ENCODE measurements at regions not wholly inside any gene's neighbourhood (a gene's known extent, or its start where the extent isn't known, plus 50 kb on each side); places are given as distances from the start of the nearest gene placed in this dataset.
"Not testable (repeated sequence)": the region's sequence is repeated elsewhere in the genome, so short reads cannot be mapped to it uniquely, and the experiment has no call there.

DNA sequence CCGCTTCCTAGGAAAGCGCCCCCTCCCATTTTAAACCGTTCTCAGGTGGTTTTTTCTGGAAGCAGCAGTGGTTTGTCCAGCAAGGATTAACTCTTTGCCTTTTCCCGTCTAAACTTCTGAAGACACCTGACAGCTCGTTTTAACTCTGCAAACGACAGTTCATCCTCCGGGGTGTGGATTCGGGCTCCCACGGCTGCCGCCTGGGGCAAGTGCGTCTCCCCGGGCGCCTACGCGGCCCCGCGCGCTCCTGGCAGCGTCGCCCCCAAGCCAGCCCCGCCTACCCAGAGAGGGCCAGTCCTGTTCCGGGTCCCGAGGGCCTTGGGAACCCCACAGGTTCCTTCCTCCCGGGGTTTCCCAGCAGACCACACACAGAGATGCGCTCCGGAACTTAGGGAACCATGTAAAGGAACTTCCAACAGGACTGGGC, 54.4 kb downstream of the PRR18 start:
- WGBS (ENCODE audit: insufficient coverage): 0% methylated on average over 24 of the region's 26 CpGs
- no peaks in the 10 kb centered on the region for H3K9me3 ChIP-seq (ENCODE audit: control extremely low read depth in 1 of 5, control insufficient read depth in 4 of 5, insufficient read depth in 2 of 5, low read depth in 1 of 5, low read length in 4 of 5)
- peak overlapping the region in 1 of 2 experiments; percentile 66 for H3K27ac ChIP-seq (ENCODE audit: insufficient read depth in 1 of 2, low read depth in 1 of 2, low read length in 2 of 2, poor library complexity in 1 of 2, severe bottlenecking in 2 of 2)
- DNase-seq: peak in 2 of 3 donors; percentile 29 to 59
- H3K4me3 ChIP-seq (ENCODE audit: control insufficient read depth in 1 of 7, extremely low read depth in 1 of 7, insufficient read depth in 4 of 7, low read depth in 2 of 7, low read length in 6 of 7): peak overlapping the region; percentile 35 to 86 (median 69)
- no peaks in the 10 kb centered on the region for H3K27me3 ChIP-seq (replicated peaks in 2 of 5; ENCODE audit: control insufficient read depth in 4 of 5, insufficient read depth in 5 of 5, low read length in 4 of 5)
- H3K36me3 ChIP-seq (ENCODE audit: control insufficient read depth in 4 of 4, insufficient read depth in 4 of 4, low read length in 3 of 4): no peaks in the 10 kb centered on the region
- peaks cover 19 to 42% (median 34%) of the 10 kb centered on the region in 4 experiments for H3K4me1 ChIP-seq (ENCODE audit: control extremely low read depth in 1 of 4, control insufficient read depth in 4 of 4, insufficient read depth in 4 of 4, low read length in 3 of 4)
- POLR2A ChIA-PET: interaction anchor here (1.4 kb wide), 1 partner anchor 10 kb away, joined by 5 read pairs; no protein-coding TSS in a partner anchor
- CTCF ChIA-PET: interaction anchor here (0.6 to 1.6 kb wide), 7 partner anchors 10 to 834 kb away, joined by 3 to 5 read pairs (median 4); no protein-coding TSS in a partner anchor

DNA sequence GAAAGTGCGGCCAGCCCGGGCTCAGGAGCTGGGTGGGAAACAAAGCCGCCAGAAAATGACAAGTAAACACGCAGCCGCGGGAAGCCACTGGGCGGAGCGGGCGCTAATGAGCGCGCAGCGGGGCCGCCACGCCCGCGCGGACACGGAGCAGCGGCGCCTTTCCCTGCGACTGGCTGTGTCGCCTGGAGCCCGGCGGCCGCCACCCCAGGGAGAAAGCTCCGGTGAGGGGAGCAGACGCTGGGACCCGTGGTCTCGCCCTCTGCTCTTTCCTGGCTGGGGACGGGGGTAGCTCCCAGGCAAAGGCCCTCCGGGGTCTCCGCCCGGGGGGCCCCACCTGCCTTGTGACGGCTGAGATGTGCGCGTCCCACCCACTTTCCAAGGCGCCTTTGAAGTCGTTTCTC, 54.9 kb downstream of the PRR18 start:
- peak; percentile 46 to 70 (median 49) for DNase-seq
- ChIA-PET CTCF (interaction anchor here (0.6 to 1.6 kb wide), 7 partner anchors 11 to 834 kb away, joined by 3 to 5 read pairs (median 4); no protein-coding TSS in a partner anchor), POLR2A (interaction anchor here (0.6 to 1.4 kb wide), 2 partner anchors 9 to 210 kb away, joined by 3 to 5 read pairs; no protein-coding TSS in a partner anchor)
- H3K27ac ChIP-seq (ENCODE audit: insufficient read depth in 1 of 2, low read depth in 1 of 2, low read length in 2 of 2, poor library complexity in 1 of 2, severe bottlenecking in 2 of 2): peak overlapping the region in 1 of 2 experiments; percentile 66
- H3K36me3 ChIP-seq (ENCODE audit: control insufficient read depth in 4 of 4, insufficient read depth in 4 of 4, low read length in 3 of 4): no peaks in the 10 kb centered on the region
- H3K4me3 ChIP-seq (ENCODE audit: control insufficient read depth in 1 of 7, extremely low read depth in 1 of 7, insufficient read depth in 4 of 7, low read depth in 2 of 7, low read length in 6 of 7): peak overlapping the region; percentile 35 to 86 (median 69)
- WGBS (ENCODE audit: insufficient coverage): 0% methylated on average over 26 of the region's 38 CpGs
- H3K27me3 ChIP-seq (replicated peaks in 2 of 5; ENCODE audit: control insufficient read depth in 4 of 5, insufficient read depth in 5 of 5, low read length in 4 of 5): no peaks in the 10 kb centered on the region
- H3K9me3 ChIP-seq (ENCODE audit: control extremely low read depth in 1 of 5, control insufficient read depth in 4 of 5, insufficient read depth in 2 of 5, low read depth in 1 of 5, low read length in 4 of 5): no peaks in the 10 kb centered on the region
- H3K4me1 ChIP-seq (ENCODE audit: control extremely low read depth in 1 of 4, control insufficient read depth in 4 of 4, insufficient read depth in 4 of 4, low read length in 3 of 4): peaks cover 14 to 37% (median 29%) of the 10 kb centered on the region in 4 experiments

DNA sequence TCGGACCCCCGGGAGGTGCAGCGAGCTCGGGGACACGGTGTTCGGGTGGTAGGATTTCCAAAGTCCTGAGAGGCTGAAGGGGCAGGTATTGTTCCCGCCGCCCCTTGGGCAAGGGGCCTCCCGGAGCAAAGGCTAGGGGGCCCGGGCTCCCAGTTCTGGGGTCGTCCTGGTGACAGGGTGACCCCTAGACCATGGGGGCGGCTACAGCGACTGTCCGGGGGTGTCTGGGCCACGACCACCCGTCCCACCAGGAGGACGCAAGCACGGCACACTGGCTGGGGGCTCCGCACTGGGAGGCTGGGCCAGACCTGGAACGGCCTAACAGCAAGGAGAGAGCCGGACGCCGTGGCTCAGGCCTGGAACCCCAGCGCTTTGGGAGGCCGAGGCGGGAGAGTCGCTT, 55.6 kb downstream of the PRR18 start:
- CTCF ChIA-PET: interaction anchor here (0.7 to 1.6 kb wide), 3 partner anchors 15 to 22 kb away, joined by 3 to 4 read pairs (median 4); no protein-coding TSS in a partner anchor
- POLR2A ChIA-PET: interaction anchor here (0.6 to 1.4 kb wide), 2 partner anchors 8 to 211 kb away, joined by 3 to 5 read pairs; no protein-coding TSS in a partner anchor
- no peaks in the 10 kb centered on the region for H3K27me3 ChIP-seq (replicated peaks in 2 of 5; ENCODE audit: control insufficient read depth in 4 of 5, insufficient read depth in 5 of 5, low read length in 4 of 5)

DNA sequence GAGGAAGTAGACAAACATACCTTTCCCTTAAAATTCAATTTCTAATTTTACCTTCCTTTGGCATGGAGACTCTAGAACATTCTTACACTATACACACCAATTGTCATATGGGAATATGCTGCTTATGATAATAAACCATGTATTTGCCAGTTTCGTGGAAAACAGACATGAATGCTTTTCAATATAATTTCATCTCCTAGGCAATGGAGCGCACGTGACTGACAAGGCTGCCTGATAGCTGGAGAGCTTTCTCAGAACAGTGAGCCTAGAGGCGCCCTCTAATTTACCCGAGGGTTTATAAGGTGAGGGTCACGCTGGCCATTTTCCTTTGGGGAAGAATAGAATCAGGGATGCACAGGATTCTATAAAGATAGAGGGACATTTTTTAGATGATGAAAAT, 56.5 kb downstream of the PRR18 start:
- ChIA-PET POLR2A (no interaction called here), CTCF (interaction anchor here (1.1 to 1.5 kb wide), 3 partner anchors 16 to 33 kb away, joined by 3 to 6 read pairs (median 3); no protein-coding TSS in a partner anchor)
- Histone ChIP-seq H3K27me3 (replicated peaks in 2 of 5; ENCODE audit: control insufficient read depth in 4 of 5, insufficient read depth in 5 of 5, low read length in 4 of 5) (no peaks in the 10 kb centered on the region), H3K36me3 (ENCODE audit: control insufficient read depth in 4 of 4, insufficient read depth in 4 of 4, low read length in 3 of 4) (no peaks in the 10 kb centered on the region), H3K4me1 (ENCODE audit: control extremely low read depth in 1 of 4, control insufficient read depth in 4 of 4, insufficient read depth in 4 of 4, low read length in 3 of 4) (peaks cover 12 to 27% (median 21%) of the 10 kb centered on the region in 4 experiments), H3K9me3 (ENCODE audit: control extremely low read depth in 1 of 5, control insufficient read depth in 4 of 5, insufficient read depth in 2 of 5, low read depth in 1 of 5, low read length in 4 of 5) (no peaks in the 10 kb centered on the region), H3K27ac (ENCODE audit: insufficient read depth in 1 of 2, low read depth in 1 of 2, low read length in 2 of 2, poor library complexity in 1 of 2, severe bottlenecking in 2 of 2) (no peak overlapping the region), H3K4me3 (ENCODE audit: control insufficient read depth in 1 of 7, extremely low read depth in 1 of 7, insufficient read depth in 4 of 7, low read depth in 2 of 7, low read length in 6 of 7) (peak overlapping the region in 1 of 7 experiments; percentile 3)
- WGBS (ENCODE audit: insufficient coverage): 54% methylated on average over 4 of the region's 6 CpGs
- DNase-seq: peak in 1 of 3 donors; percentile 29

More for the DNA sequence above, 55.6 kb downstream of the PRR18 start:
- Histone ChIP-seq H3K9me3 (ENCODE audit: control extremely low read depth in 1 of 5, control insufficient read depth in 4 of 5, insufficient read depth in 2 of 5, low read depth in 1 of 5, low read length in 4 of 5) (no peaks in the 10 kb centered on the region), H3K4me3 (ENCODE audit: control insufficient read depth in 1 of 7, extremely low read depth in 1 of 7, insufficient read depth in 4 of 7, low read depth in 2 of 7, low read length in 6 of 7) (peak overlapping the region in 3 of 7 experiments; percentile 62 to 77 (median 77)), H3K4me1 (ENCODE audit: control extremely low read depth in 1 of 4, control insufficient read depth in 4 of 4, insufficient read depth in 4 of 4, low read length in 3 of 4) (peaks cover 12 to 30% (median 22%) of the 10 kb centered on the region in 4 experiments), H3K27ac (ENCODE audit: insufficient read depth in 1 of 2, low read depth in 1 of 2, low read length in 2 of 2, poor library complexity in 1 of 2, severe bottlenecking in 2 of 2) (no peak overlapping the region), H3K36me3 (ENCODE audit: control insufficient read depth in 4 of 4, insufficient read depth in 4 of 4, low read length in 3 of 4) (no peaks in the 10 kb centered on the region)
- no peak for DNase-seq
- WGBS (ENCODE audit: insufficient coverage): 96% methylated on average over 25 of the region's 27 CpGs

DNA sequence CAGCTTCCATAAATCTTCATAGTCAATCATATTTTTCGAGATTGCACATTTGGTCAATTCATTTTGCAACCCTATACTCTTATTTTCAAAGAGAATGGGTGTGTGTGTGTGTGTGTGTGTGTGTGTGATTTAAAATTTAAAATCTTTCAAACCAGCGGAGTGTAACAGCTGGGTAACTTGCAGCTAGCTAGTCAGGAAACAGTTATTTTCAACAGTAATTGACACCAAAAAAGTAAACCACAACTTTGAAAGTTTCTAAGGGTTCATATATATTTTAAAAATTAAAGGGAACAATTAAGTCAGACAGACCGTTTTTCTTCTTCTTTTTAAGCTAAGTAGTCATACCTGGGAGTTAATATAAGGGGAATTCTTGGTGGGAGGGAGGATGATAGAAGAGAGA, 57.0 kb downstream of the PRR18 start:
- Histone ChIP-seq H3K36me3 (ENCODE audit: control insufficient read depth in 4 of 4, insufficient read depth in 4 of 4, low read length in 3 of 4) (no peaks in the 10 kb centered on the region), H3K27me3 (replicated peaks in 2 of 5; ENCODE audit: control insufficient read depth in 4 of 5, insufficient read depth in 5 of 5, low read length in 4 of 5) (no peaks in the 10 kb centered on the region), H3K4me3 (ENCODE audit: control insufficient read depth in 1 of 7, extremely low read depth in 1 of 7, insufficient read depth in 4 of 7, low read depth in 2 of 7, low read length in 6 of 7) (peak overlapping the region in 1 of 7 experiments; percentile 3), H3K27ac (ENCODE audit: insufficient read depth in 1 of 2, low read depth in 1 of 2, low read length in 2 of 2, poor library complexity in 1 of 2, severe bottlenecking in 2 of 2) (no peak overlapping the region), H3K9me3 (ENCODE audit: control extremely low read depth in 1 of 5, control insufficient read depth in 4 of 5, insufficient read depth in 2 of 5, low read depth in 1 of 5, low read length in 4 of 5) (no peaks in the 10 kb centered on the region), H3K4me1 (ENCODE audit: control extremely low read depth in 1 of 4, control insufficient read depth in 4 of 4, insufficient read depth in 4 of 4, low read length in 3 of 4) (peaks cover 12 to 27% (median 21%) of the 10 kb centered on the region in 4 experiments)
- POLR2A ChIA-PET: no interaction called here
- CTCF ChIA-PET: interaction anchor here (0.9 to 1.5 kb wide), 5 partner anchors 16 to 34 kb away, joined by 3 to 6 read pairs (median 3); no protein-coding TSS in a partner anchor
- peak in 2 of 3 donors; percentile 55 to 75 for DNase-seq
- no CpG with 5 or more reads among the region's 3 CpGs for WGBS (ENCODE audit: insufficient coverage)

DNA sequence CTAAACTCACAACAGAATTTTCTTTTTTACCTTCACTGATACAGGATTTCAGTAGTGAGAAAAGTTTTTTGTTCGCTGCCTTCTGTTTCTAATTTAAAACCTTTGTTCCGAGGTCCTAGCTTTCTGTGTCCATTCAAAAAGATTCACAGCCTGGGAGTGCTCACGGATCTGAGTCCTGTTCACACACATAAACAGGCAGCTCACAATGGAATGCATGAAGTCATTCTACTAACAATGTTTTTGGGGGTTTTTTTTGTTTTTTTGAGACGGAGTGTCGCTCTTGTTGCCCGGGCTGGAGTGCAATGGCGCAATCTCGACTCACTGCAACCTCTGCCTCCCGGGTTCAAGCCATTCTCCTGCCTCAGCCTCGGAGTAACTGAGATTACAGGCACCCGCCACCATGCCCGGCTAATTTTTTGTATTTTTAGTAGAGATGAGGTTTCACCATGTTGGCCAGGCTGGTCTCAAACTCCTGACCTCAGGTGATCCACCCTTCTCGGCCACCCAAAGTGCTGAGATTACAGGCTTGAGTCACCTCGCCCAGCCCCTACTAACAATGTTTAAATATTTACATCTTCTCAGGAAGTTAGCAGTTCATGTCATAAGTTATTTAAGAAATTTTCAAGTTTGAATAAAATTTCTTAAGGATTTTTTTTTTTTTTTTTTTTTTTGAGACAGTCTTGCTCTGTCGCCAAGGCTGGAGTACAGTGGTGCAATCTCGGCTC, 59.0 kb downstream of the PRR18 start:
- H3K27ac ChIP-seq (ENCODE audit: insufficient read depth in 1 of 2, low read depth in 1 of 2, low read length in 2 of 2, poor library complexity in 1 of 2, severe bottlenecking in 2 of 2); CTCF ChIA-PET; H3K4me3 ChIP-seq (ENCODE audit: control insufficient read depth in 1 of 7, extremely low read depth in 1 of 7, insufficient read depth in 4 of 7, low read depth in 2 of 7, low read length in 6 of 7); POLR2A ChIA-PET; H3K9me3 ChIP-seq (ENCODE audit: control extremely low read depth in 1 of 5, control insufficient read depth in 4 of 5, insufficient read depth in 2 of 5, low read depth in 1 of 5, low read length in 4 of 5); H3K36me3 ChIP-seq (ENCODE audit: control insufficient read depth in 4 of 4, insufficient read depth in 4 of 4, low read length in 3 of 4); H3K27me3 ChIP-seq (replicated peaks in 2 of 5; ENCODE audit: control insufficient read depth in 4 of 5, insufficient read depth in 5 of 5, low read length in 4 of 5); DNase-seq: not testable (repeated sequence)
- H3K4me1 ChIP-seq (ENCODE audit: control extremely low read depth in 1 of 4, control insufficient read depth in 4 of 4, insufficient read depth in 4 of 4, low read length in 3 of 4): peaks cover 13 to 35% (median 29%) of the 10 kb centered on the region in 4 experiments
- 100% methylated on average over 6 of the region's 16 CpGs for WGBS (ENCODE audit: insufficient coverage)

DNA sequence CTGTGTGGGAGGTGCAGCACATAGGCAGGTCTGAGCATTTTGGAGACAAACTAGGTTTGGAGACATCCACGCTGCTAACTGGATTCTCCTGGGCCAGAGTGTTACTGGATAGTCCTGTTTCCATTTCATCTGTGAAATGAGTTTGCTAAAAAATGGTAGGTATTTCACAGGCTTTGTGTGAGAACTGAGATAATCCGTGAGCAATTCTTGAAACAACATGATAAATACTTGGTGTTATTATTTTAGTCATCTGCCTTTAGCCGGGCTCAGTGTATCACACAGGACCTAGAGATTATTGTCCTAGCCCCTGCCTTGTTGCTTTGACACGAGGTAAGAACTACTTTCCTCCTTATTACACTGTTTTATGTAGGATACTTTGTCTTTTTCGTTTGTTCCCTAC, 63.0 kb downstream of the PRR18 start:
- Histone ChIP-seq H3K27me3 (replicated peaks in 2 of 5; ENCODE audit: control insufficient read depth in 4 of 5, insufficient read depth in 5 of 5, low read length in 4 of 5) (no peaks in the 10 kb centered on the region), H3K9me3 (ENCODE audit: control extremely low read depth in 1 of 5, control insufficient read depth in 4 of 5, insufficient read depth in 2 of 5, low read depth in 1 of 5, low read length in 4 of 5) (no peaks in the 10 kb centered on the region), H3K36me3 (ENCODE audit: control insufficient read depth in 4 of 4, insufficient read depth in 4 of 4, low read length in 3 of 4) (no peaks in the 10 kb centered on the region), H3K4me3 (ENCODE audit: control insufficient read depth in 1 of 7, extremely low read depth in 1 of 7, insufficient read depth in 4 of 7, low read depth in 2 of 7, low read length in 6 of 7) (no peak overlapping the region), H3K4me1 (ENCODE audit: control extremely low read depth in 1 of 4, control insufficient read depth in 4 of 4, insufficient read depth in 4 of 4, low read length in 3 of 4) (peaks cover 3 to 14% (median 10%) of the 10 kb centered on the region in 4 experiments), H3K27ac (ENCODE audit: insufficient read depth in 1 of 2, low read depth in 1 of 2, low read length in 2 of 2, poor library complexity in 1 of 2, severe bottlenecking in 2 of 2) (no peak overlapping the region)
- no peak for DNase-seq
- POLR2A ChIA-PET: no interaction called here
- CTCF ChIA-PET: interaction anchor here (1.7 kb wide), 1 partner anchor 10 kb away, joined by 6 read pairs; no protein-coding TSS in a partner anchor
- WGBS (ENCODE audit: insufficient coverage): 92% methylated on average over 2 of the region's 5 CpGs
